DMS53 treated with DMSO at 0.1 percent for 48 hours (cell line): ENCODE measurements at regions not wholly inside any gene's neighbourhood (a gene's known extent, or its start where the extent isn't known, plus 50 kb on each side); places are given as distances from the start of the nearest gene placed in this dataset.

ENCODE experiments used
- DNase-seq: peaks from one replicate; lab custom pipeline; 2025; ENCODE audit not compliant: unreplicated experiment; lab: John Stamatoyannopoulos, UW

- DNase-seq: no peak
Measured at GRCh38 chr13:60282708-60283107, 114.3 kb upstream of the TDRD3 start.

GRCh38 chr13:60286707-60287106, 110.3 kb upstream of the TDRD3 start:
- DNase-seq: no peak

- DNase-seq: no peak
Measured at GRCh38 chr13:60288569-60288968, 108.5 kb upstream of the TDRD3 start.

GRCh38 chr13:60303166-60303565, 93.9 kb upstream of the TDRD3 start:
- no peak for DNase-seq

GRCh38 chr13:60311527-60311926, 85.5 kb upstream of the TDRD3 start:
- DNase-seq: no peak

GRCh38 chr13:60312851-60313505, 84.0 kb upstream of the TDRD3 start:
- no peak for DNase-seq

GRCh38 chr13:60318186-60318585, 78.8 kb upstream of the TDRD3 start:
- DNase-seq: no peak

- no peak for DNase-seq
Measured at GRCh38 chr13:60324131-60324530, 72.9 kb upstream of the TDRD3 start.

- DNase-seq: no peak
Measured at GRCh38 chr13:60326273-60326672, 70.7 kb upstream of the TDRD3 start.

- DNase-seq: no peak
Measured at GRCh38 chr13:60327511-60327910, 69.5 kb upstream of the TDRD3 start.

- DNase-seq: no peak
Measured at GRCh38 chr13:60328073-60328472, 68.9 kb upstream of the TDRD3 start.

GRCh38 chr13:60329221-60329923, 67.6 kb upstream of the TDRD3 start:
- DNase-seq: no peak

- DNase-seq: no peak
Measured at GRCh38 chr13:60331249-60332012, 65.6 kb upstream of the TDRD3 start.

- no peak for DNase-seq
Measured at GRCh38 chr13:60332682-60333081, 64.3 kb upstream of the TDRD3 start.

GRCh38 chr13:60334310-60334709, 62.7 kb upstream of the TDRD3 start:
- DNase-seq: no peak

- DNase-seq: no peak
Measured at GRCh38 chr13:60335531-60335930, 61.5 kb upstream of the TDRD3 start.

GRCh38 chr13:60338754-60339153, 58.3 kb upstream of the TDRD3 start:
- no peak for DNase-seq

- DNase-seq: no peak
Measured at GRCh38 chr13:60343978-60344377, 53.0 kb upstream of the TDRD3 start.

GRCh38 chr13:60347174-60347573, 49.8 kb upstream of the TDRD3 start:
- no peak for DNase-seq
